NCI-H1105 (cell line): ENCODE measurements at regions not wholly inside any gene's neighbourhood (a gene's known extent, or its start where the extent isn't known, plus 50 kb on each side); places are given as distances from the start of the nearest gene placed in this dataset.

Source experiments
- DNase-seq: peaks from one replicate; lab custom pipeline; 2025; lab: John Stamatoyannopoulos, UW

GRCh38 chr5:82807021-82807420, 270.2 kb downstream of the TMEM167A start:
- no peak for DNase-seq

GRCh38 chr5:82806513-82806912, 270.7 kb downstream of the TMEM167A start:
- no peak for DNase-seq

- no peak for DNase-seq
Measured at GRCh38 chr5:82804155-82804690, 273.0 kb downstream of the TMEM167A start.

GRCh38 chr5:82802954-82803353, 274.2 kb downstream of the TMEM167A start:
- no peak for DNase-seq

- DNase-seq, result no peak
Measured at GRCh38 chr5:82800826-82801225, 276.4 kb downstream of the TMEM167A start.

- DNase-seq, result no peak
Measured at GRCh38 chr5:82799361-82800077, 277.7 kb downstream of the TMEM167A start.

- no peak for DNase-seq
Measured at GRCh38 chr5:82798676-82799075, 278.5 kb downstream of the TMEM167A start.

- no peak for DNase-seq
Measured at GRCh38 chr5:82796643-82797416, 280.4 kb downstream of the TMEM167A start.

GRCh38 chr5:82794876-82795275, 282.3 kb downstream of the TMEM167A start:
- DNase-seq, result no peak

- no peak for DNase-seq
Measured at GRCh38 chr5:82793808-82794419, 283.3 kb downstream of the TMEM167A start.

- no peak for DNase-seq
Measured at GRCh38 chr5:82792096-82792495, 285.1 kb downstream of the TMEM167A start.

- no peak for DNase-seq
Measured at GRCh38 chr5:82789095-82789494, 288.1 kb downstream of the TMEM167A start.

GRCh38 chr5:82786748-82787147, 290.4 kb downstream of the TMEM167A start:
- DNase-seq, result no peak

- DNase-seq, result no peak
Measured at GRCh38 chr5:82785882-82786509, 291.2 kb downstream of the TMEM167A start.

GRCh38 chr5:82785456-82785855, 291.7 kb downstream of the TMEM167A start:
- no peak for DNase-seq

- DNase-seq, result no peak
Measured at GRCh38 chr5:82784521-82784920, 292.7 kb downstream of the TMEM167A start.

GRCh38 chr5:82777106-82777505, 300.1 kb downstream of the TMEM167A start:
- no peak for DNase-seq

- DNase-seq, result no peak
Measured at GRCh38 chr5:82772281-82772680, 304.9 kb downstream of the TMEM167A start.

- no peak for DNase-seq
Measured at GRCh38 chr5:82766206-82766605, 311.0 kb downstream of the TMEM167A start.

- DNase-seq, result no peak
Measured at GRCh38 chr5:82765765-82766164, 311.4 kb downstream of the TMEM167A start.

- DNase-seq, result no peak
Measured at GRCh38 chr5:82760856-82761255, 316.3 kb downstream of the TMEM167A start.

- no peak for DNase-seq
Measured at GRCh38 chr5:82758881-82759280, 318.3 kb downstream of the TMEM167A start.
